K562 (cell line): ENCODE measurements at regions not wholly inside any gene's neighbourhood (a gene's known extent, or its start where the extent isn't known, plus 50 kb on each side); places are given as distances from the start of the nearest gene placed in this dataset.

Source experiments
- ARID1B ChIP-seq: fragments of 450-650 bp; IDR thresholded peaks from 2 replicates; pipeline ENCODE4 v1.6.1; 2016; ENCODE audit warnings: antibody characterized with exemption, mild to moderate bottlenecking, inconsistent platforms
- ARNT ChIP-seq, 2 experiments: fragments of 450-650 bp; IDR thresholded peaks; 2 replicates each; pipeline ENCODE4 v1.6.1; 2016; ENCODE audit warnings: mild to moderate bottlenecking in 1 of 2
- CBFA2T2 ChIP-seq: fragments of 450-650 bp; conservative IDR thresholded peaks from 2 replicates; pipeline ENCODE4 v1.6.1; 2017; ENCODE audit warnings: mild to moderate bottlenecking
- CBX5 ChIP-seq: IDR thresholded peaks from 2 replicates; pipeline ENCODE4 v1.6.1; 2014; ENCODE audit warnings: low read depth, borderline replicate concordance
- CREBBP ChIP-seq: IDR thresholded peaks from one replicate; pipeline ENCODE4 v1.6.1; 2012; ENCODE audit warnings: low read depth, mild to moderate bottlenecking, control low read depth, inconsistent platforms, low read length
- CSDE1 ChIP-seq, 2 experiments: fragments of 450-650 bp; IDR thresholded peaks; 2 replicates each; pipeline ENCODE4 v1.6.1; 2016; ENCODE audit warnings: mild to moderate bottlenecking in 1 of 2
- ESRRB ChIP-seq: fragments of 250-450 bp; sonication (Bioruptor Pico); IDR thresholded peaks from 2 replicates; pipeline ENCODE4 v1.5.0; 2020; ENCODE audit warnings: mild to moderate bottlenecking, moderate library complexity, borderline replicate concordance
- HMG20A ChIP-seq: fragments of 450-650 bp; formaldehyde crosslinking; conservative IDR thresholded peaks from 2 replicates; pipeline ENCODE4 v1.4.0; 2020; ENCODE audit warnings: mild to moderate bottlenecking, mixed read lengths
- ILF3 ChIP-seq: fragments of 450-650 bp; IDR thresholded peaks from 2 replicates; pipeline ENCODE4 v1.6.1; 2018; ENCODE audit warnings: antibody characterized with exemption, mild to moderate bottlenecking, moderate library complexity, borderline replicate concordance
- KAT8 ChIP-seq: fragments of 450-650 bp; IDR thresholded peaks from 2 replicates; pipeline ENCODE4 v1.6.1; 2016; ENCODE audit warnings: low read depth, mild to moderate bottlenecking
- POU5F1 ChIP-seq: fragments of 150-350 bp; IDR thresholded peaks from 2 replicates; pipeline ENCODE4 v1.6.1; 2014; ENCODE audit warnings: borderline replicate concordance, low read length, low read depth, mild to moderate bottlenecking; ENCODE audit not compliant: partially characterized antibody
- RFX1 ChIP-seq: fragments of 450-650 bp; IDR thresholded peaks from 2 replicates; pipeline ENCODE4 v1.6.1; 2016; ENCODE audit warnings: mild to moderate bottlenecking, moderate library complexity
- SRSF9 ChIP-seq: fragments of 200-400 bp; formaldehyde crosslinking; IDR thresholded peaks from 2 replicates; pipeline ENCODE4 v1.6.1; 2017; ENCODE audit warnings: low read depth, low read length, borderline replicate concordance
- ZNF232 ChIP-seq: sonication (generic); formaldehyde crosslinking; IDR thresholded peaks from 2 replicates; pipeline ENCODE4 v1.8.0; 2022; ENCODE audit warnings: mild to moderate bottlenecking, missing genetic modification reagents
- ZNF354B ChIP-seq: fragments of 250-450 bp; sonication (Bioruptor Pico); IDR thresholded peaks from 2 replicates; pipeline ENCODE4 v1.4.0; 2020
- TF ChIP-seq, protein P1 (sequence below), 2 experiments: fragments of 450-650 bp; conservative IDR thresholded peaks; 2 replicates each; pipeline ENCODE4 v1.6.1; 2017; ENCODE audit warnings: mild to moderate bottlenecking in 2 of 2, moderate library complexity in 2 of 2
- TF ChIP-seq, protein P2 (sequence below): fragments of 450-650 bp; IDR thresholded peaks from 2 replicates; pipeline ENCODE4 v1.6.1; 2016; ENCODE audit warnings: missing biosample characterization, missing genetic modification characterization
- TF ChIP-seq, protein P3 (sequence below), 3 experiments: IDR thresholded peaks in 2 of 3; conservative IDR thresholded peaks in 1 of 3; 2 replicates each; pipeline ENCODE4 v1.5.1; 2011 to 2012; ENCODE audit warnings: low read length in 3 of 3, mild to moderate bottlenecking in 3 of 3, control low read depth in 2 of 3, improper control_type of control experiment in 1 of 3, inconsistent platforms in 1 of 3, low read depth in 1 of 3, mixed read lengths in 1 of 3, moderate library complexity in 1 of 3; ENCODE audit not compliant: insufficient read depth in 2 of 3
- TF ChIP-seq, protein P4 (sequence below): fragments of 250-450 bp; sonication (Bioruptor Pico); IDR thresholded peaks from 2 replicates; pipeline ENCODE4 v1.9.0; 2021; ENCODE audit warnings: mild to moderate bottlenecking
- TF ChIP-seq, protein P5 (sequence below): fragments of 450-650 bp; IDR thresholded peaks from 2 replicates; pipeline ENCODE4 v1.6.1; 2016; ENCODE audit warnings: mild to moderate bottlenecking
- TF ChIP-seq, protein P6 (sequence below): sonication (generic); formaldehyde crosslinking; IDR thresholded peaks from 2 replicates; pipeline ENCODE4 v1.8.0; 2022; ENCODE audit warnings: missing genetic modification reagents, mild to moderate bottlenecking, moderate library complexity, borderline replicate concordance

DNA sequence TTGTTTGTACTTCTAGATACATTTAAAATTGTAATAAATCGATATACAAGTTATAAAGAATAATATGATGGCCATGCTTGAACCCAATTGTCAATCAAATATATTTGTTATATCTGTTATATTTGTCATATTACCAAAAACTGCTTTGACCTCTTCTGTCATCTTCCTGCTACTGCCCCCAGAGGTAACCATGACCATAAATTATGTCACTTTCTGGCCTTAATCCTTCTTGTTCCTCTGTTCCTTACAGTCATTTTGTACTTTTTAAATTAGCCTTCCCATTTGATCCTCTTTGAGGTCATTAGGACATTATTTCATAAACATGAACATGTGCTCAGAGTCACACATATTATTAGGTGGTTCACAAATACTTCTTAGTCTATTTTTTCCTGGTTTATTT lies 124.7 kb downstream of the HFE start (continued):
- TF ChIP-seq, protein P1, sequence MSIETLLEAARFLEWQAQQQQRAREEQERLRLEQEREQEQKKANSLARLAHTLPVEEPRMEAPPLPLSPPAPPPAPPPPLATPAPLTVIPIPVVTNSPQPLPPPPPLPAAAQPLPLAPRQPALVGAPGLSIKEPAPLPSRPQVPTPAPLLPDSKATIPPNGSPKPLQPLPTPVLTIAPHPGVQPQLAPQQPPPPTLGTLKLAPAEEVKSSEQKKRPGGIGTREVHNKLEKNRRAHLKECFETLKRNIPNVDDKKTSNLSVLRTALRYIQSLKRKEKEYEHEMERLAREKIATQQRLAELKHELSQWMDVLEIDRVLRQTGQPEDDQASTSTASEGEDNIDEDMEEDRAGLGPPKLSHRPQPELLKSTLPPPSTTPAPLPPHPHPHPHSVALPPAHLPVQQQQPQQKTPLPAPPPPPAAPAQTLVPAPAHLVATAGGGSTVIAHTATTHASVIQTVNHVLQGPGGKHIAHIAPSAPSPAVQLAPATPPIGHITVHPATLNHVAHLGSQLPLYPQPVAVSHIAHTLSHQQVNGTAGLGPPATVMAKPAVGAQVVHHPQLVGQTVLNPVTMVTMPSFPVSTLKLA (conservative IDR thresholded peaks at IDR 0.05) = peak in 1 of 2 experiments; percentile 22; a peak in 1 of 4 replicates
- TF ChIP-seq ARNT (IDR thresholded peaks at IDR 0.05) (peak in 1 of 2 experiments; percentile 55; a peak in 1 of 4 replicates), ARID1B (0 out of 2 replicates have a peak, but pooled peaks have one; percentile 17), CREBBP (no peak), CBFA2T2 (no peak), SRSF9 (no peak), ZNF354B (CRISPR knock-in tag) (no peak), RFX1 (peak; percentile 19; the same call in 1 of the 2 replicates), CBX5 (no peak), HMG20A (no peak), POU5F1 (no peak), CSDE1 (IDR thresholded peaks at IDR 0.05) (no peak; a peak in 1 of 4 replicates), ESRRB (CRISPR knock-in tag) (no peak), ILF3 (0 out of 2 replicates have a peak, but pooled peaks have one; percentile 48), ZNF232 (CRISPR knock-in tag) (no peak), KAT8 (no peak)
- TF ChIP-seq, protein P2, sequence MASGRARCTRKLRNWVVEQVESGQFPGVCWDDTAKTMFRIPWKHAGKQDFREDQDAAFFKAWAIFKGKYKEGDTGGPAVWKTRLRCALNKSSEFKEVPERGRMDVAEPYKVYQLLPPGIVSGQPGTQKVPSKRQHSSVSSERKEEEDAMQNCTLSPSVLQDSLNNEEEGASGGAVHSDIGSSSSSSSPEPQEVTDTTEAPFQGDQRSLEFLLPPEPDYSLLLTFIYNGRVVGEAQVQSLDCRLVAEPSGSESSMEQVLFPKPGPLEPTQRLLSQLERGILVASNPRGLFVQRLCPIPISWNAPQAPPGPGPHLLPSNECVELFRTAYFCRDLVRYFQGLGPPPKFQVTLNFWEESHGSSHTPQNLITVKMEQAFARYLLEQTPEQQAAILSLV (tag) = no peak
- TF ChIP-seq, protein P3, sequence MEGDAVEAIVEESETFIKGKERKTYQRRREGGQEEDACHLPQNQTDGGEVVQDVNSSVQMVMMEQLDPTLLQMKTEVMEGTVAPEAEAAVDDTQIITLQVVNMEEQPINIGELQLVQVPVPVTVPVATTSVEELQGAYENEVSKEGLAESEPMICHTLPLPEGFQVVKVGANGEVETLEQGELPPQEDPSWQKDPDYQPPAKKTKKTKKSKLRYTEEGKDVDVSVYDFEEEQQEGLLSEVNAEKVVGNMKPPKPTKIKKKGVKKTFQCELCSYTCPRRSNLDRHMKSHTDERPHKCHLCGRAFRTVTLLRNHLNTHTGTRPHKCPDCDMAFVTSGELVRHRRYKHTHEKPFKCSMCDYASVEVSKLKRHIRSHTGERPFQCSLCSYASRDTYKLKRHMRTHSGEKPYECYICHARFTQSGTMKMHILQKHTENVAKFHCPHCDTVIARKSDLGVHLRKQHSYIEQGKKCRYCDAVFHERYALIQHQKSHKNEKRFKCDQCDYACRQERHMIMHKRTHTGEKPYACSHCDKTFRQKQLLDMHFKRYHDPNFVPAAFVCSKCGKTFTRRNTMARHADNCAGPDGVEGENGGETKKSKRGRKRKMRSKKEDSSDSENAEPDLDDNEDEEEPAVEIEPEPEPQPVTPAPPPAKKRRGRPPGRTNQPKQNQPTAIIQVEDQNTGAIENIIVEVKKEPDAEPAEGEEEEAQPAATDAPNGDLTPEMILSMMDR (IDR thresholded peaks at IDR 0.05 in 2 of 3, conservative IDR thresholded peaks at IDR 0.05 in 1 of 3; ENCODE audit: insufficient read depth in 2 of 3, low read depth in 1 of 3, low read length in 3 of 3) = peak in 1 of 3 experiments; percentile 43; a peak in 2 of 6 replicates
- TF ChIP-seq, protein P4, sequence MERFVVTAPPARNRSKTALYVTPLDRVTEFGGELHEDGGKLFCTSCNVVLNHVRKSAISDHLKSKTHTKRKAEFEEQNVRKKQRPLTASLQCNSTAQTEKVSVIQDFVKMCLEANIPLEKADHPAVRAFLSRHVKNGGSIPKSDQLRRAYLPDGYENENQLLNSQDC (CRISPR knock-in tag) = peak; percentile 44; the same call in 1 of the 2 replicates
- TF ChIP-seq, protein P5, sequence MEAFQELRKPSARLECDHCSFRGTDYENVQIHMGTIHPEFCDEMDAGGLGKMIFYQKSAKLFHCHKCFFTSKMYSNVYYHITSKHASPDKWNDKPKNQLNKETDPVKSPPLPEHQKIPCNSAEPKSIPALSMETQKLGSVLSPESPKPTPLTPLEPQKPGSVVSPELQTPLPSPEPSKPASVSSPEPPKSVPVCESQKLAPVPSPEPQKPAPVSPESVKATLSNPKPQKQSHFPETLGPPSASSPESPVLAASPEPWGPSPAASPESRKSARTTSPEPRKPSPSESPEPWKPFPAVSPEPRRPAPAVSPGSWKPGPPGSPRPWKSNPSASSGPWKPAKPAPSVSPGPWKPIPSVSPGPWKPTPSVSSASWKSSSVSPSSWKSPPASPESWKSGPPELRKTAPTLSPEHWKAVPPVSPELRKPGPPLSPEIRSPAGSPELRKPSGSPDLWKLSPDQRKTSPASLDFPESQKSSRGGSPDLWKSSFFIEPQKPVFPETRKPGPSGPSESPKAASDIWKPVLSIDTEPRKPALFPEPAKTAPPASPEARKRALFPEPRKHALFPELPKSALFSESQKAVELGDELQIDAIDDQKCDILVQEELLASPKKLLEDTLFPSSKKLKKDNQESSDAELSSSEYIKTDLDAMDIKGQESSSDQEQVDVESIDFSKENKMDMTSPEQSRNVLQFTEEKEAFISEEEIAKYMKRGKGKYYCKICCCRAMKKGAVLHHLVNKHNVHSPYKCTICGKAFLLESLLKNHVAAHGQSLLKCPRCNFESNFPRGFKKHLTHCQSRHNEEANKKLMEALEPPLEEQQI = no peak
- TF ChIP-seq, protein P6, sequence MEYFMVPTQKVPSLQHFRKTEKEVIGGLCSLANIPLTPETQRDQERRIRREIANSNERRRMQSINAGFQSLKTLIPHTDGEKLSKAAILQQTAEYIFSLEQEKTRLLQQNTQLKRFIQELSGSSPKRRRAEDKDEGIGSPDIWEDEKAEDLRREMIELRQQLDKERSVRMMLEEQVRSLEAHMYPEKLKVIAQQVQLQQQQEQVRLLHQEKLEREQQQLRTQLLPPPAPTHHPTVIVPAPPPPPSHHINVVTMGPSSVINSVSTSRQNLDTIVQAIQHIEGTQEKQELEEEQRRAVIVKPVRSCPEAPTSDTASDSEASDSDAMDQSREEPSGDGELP (CRISPR knock-in tag) = no peak
